Activated CD8-positive, alpha-beta T cell treated with anti-CD3 and anti-CD28 coated beads for 36 hours (primary cell): ENCODE measurements at regions not wholly inside any gene's neighbourhood (a gene's known extent, or its start where the extent isn't known, plus 50 kb on each side); places are given as distances from the start of the nearest gene placed in this dataset.

Experiments
- ATAC-seq: fragments of 200-7000 bp; cut with Tn5 transposase; one replicate; pipeline ENCODE4 v1.10.0; 2021; ENCODE audit warnings: mild to moderate bottlenecking, moderate library complexity
- CTCF ChIA-PET: fragments of 350-600 bp; sonication (Branson Sonifier 250); formaldehyde crosslinking; loops from one replicate; lab custom pipeline; 2021; ENCODE audit warnings: antibody characterized with exemption; lab: Charles Lee
- POLR2A ChIA-PET: fragments of 350-600 bp; sonication (Branson Sonifier 250); formaldehyde crosslinking; loops from one replicate; lab custom pipeline; 2021; ENCODE audit warnings: antibody characterized with exemption; lab: Charles Lee
- DNase-seq: peaks from one replicate; pipeline ENCODE4 v3.0.0-alpha.2; 2020
- H3K27ac Mint-ChIP-seq: one replicate; pipeline ENCODE4 v1.8.0; 2021; ENCODE audit warnings: mild to moderate bottlenecking, mixed read lengths
- H3K27me3 Mint-ChIP-seq: one replicate; pipeline ENCODE4 v1.8.0; 2021; ENCODE audit warnings: mixed read lengths
- H3K36me3 Mint-ChIP-seq: one replicate; pipeline ENCODE4 v1.8.0; 2021; ENCODE audit warnings: low read depth, mixed read lengths
- H3K4me1 Mint-ChIP-seq: one replicate; pipeline ENCODE4 v1.8.0; 2021; ENCODE audit warnings: low read depth, mixed read lengths
- H3K4me3 Mint-ChIP-seq: one replicate; pipeline ENCODE4 v1.8.0; 2021; ENCODE audit warnings: mild to moderate bottlenecking, moderate library complexity, mixed read lengths
- H3K9me3 Mint-ChIP-seq: one replicate; pipeline ENCODE4 v1.8.0; 2021; ENCODE audit warnings: mixed read lengths
- CTCF ChIP-seq: fragments of 200-600 bp; IDR thresholded peaks from one replicate; pipeline ENCODE4 v1.8.0; 2022; ENCODE audit warnings: antibody characterized with exemption, mild to moderate bottlenecking
- intact Hi-C: fragments of 100-400 bp; cut with micrococcal nuclease; formaldehyde crosslinking; loops from one replicate; pipeline ENCODE4 v1.10.0; 2022

- no peak for TF ChIP-seq CTCF
- no peak overlapping the region for H3K27ac Mint-ChIP-seq
- DNase-seq (no peak), ATAC-seq (no peak)
- POLR2A ChIA-PET, result no interaction called here
- H3K9me3 Mint-ChIP-seq, result peaks cover 30% of the 10 kb centered on the region
- no peaks in the 10 kb centered on the region for H3K36me3 Mint-ChIP-seq
- H3K4me1 Mint-ChIP-seq, result no peaks in the 10 kb centered on the region
- intact Hi-C loops, result no loop called here
- H3K4me3 Mint-ChIP-seq, result no peak overlapping the region
- no peaks in the 10 kb centered on the region for H3K27me3 Mint-ChIP-seq
- CTCF ChIA-PET, result no interaction called here
Observed at GRCh38 chr12:73187765-73188164, 915.6 kb downstream of the TRHDE start.

GRCh38 chr12:73210548-73211204, 938.5 kb downstream of the TRHDE start:
- ChIA-PET CTCF (no interaction called here), POLR2A (no interaction called here)
- ATAC-seq (no peak), DNase-seq (no peak)
- Mint-ChIP-seq H3K9me3 (peaks cover 5% of the 10 kb centered on the region), H3K36me3 (no peaks in the 10 kb centered on the region), H3K4me3 (no peak overlapping the region), H3K27ac (no peak overlapping the region), H3K4me1 (no peaks in the 10 kb centered on the region), H3K27me3 (no peaks in the 10 kb centered on the region)
- intact Hi-C loops, result no loop called here
- TF ChIP-seq CTCF, result no peak

GRCh38 chr12:73220951-73221350, 948.8 kb downstream of the TRHDE start:
- no peaks in the 10 kb centered on the region for H3K4me1 Mint-ChIP-seq
- DNase-seq (no peak), ATAC-seq (no peak)
- no peak for TF ChIP-seq CTCF
- intact Hi-C loops, result no loop called here
- no peaks in the 10 kb centered on the region for H3K27me3 Mint-ChIP-seq
- POLR2A ChIA-PET, result no interaction called here
- H3K4me3 Mint-ChIP-seq, result no peak overlapping the region
- peaks cover 12% of the 10 kb centered on the region for H3K9me3 Mint-ChIP-seq
- CTCF ChIA-PET, result no interaction called here
- no peak overlapping the region for H3K27ac Mint-ChIP-seq
- H3K36me3 Mint-ChIP-seq, result no peaks in the 10 kb centered on the region

GRCh38 chr12:73221398-73221797, 949.2 kb downstream of the TRHDE start:
- H3K9me3 Mint-ChIP-seq, result peaks cover 12% of the 10 kb centered on the region
- no peak for ATAC-seq
- no peak for TF ChIP-seq CTCF
- no peaks in the 10 kb centered on the region for H3K4me1 Mint-ChIP-seq
- no peaks in the 10 kb centered on the region for H3K27me3 Mint-ChIP-seq
- POLR2A ChIA-PET, result no interaction called here
- H3K36me3 Mint-ChIP-seq, result no peaks in the 10 kb centered on the region
- CTCF ChIA-PET, result no interaction called here
- intact Hi-C loops, result no loop called here
- DNase-seq, result no peak
- no peak overlapping the region for H3K4me3 Mint-ChIP-seq
- H3K27ac Mint-ChIP-seq, result no peak overlapping the region

GRCh38 chr12:73221836-73222235, 949.7 kb downstream of the TRHDE start:
- TF ChIP-seq CTCF, result no peak
- intact Hi-C loops, result no loop called here
- Mint-ChIP-seq H3K9me3 (peaks cover 12% of the 10 kb centered on the region), H3K36me3 (no peaks in the 10 kb centered on the region), H3K4me1 (no peaks in the 10 kb centered on the region), H3K27me3 (no peaks in the 10 kb centered on the region), H3K27ac (no peak overlapping the region), H3K4me3 (no peak overlapping the region)
- ChIA-PET POLR2A (no interaction called here), CTCF (no interaction called here)
- ATAC-seq, result no peak
- no peak for DNase-seq
